Esophagus muscularis mucosa (tissue), 4 donors: ENCODE measurements at regions not wholly inside any gene's neighbourhood (a gene's known extent, or its start where the extent isn't known, plus 50 kb on each side); places are given as distances from the start of the nearest gene placed in this dataset.

ENCODE experiments used
- DNase-seq: peaks from one replicate; pipeline ENCODE4 v3.0.0-alpha.2; 2017; ENCODE audit errors: extremely low spot score
- H3K27ac ChIP-seq, 4 donors: fragments of 200-600 bp; sonication (generic); replicated peaks in 1 of 4; 1 replicate in 3 of 4; 2 replicates in 1 of 4; pipeline ENCODE4 v1.5.1; 2016 to 2019; ENCODE audit warnings: mild to moderate bottlenecking in 1 of 4
- H3K27me3 ChIP-seq, 4 donors: fragments of 200-600 bp; sonication (generic); one replicate each; pipeline versions ENCODE4 v1.5.1 to v1.6.0; 2016 to 2019
- H3K36me3 ChIP-seq, 4 donors: fragments of 200-600 bp; sonication (generic); one replicate each; pipeline ENCODE4 v1.5.1; 2016 to 2019
- H3K4me1 ChIP-seq, 4 donors: fragments of 200-600 bp; sonication (generic); one replicate each; pipeline ENCODE4 v1.5.1; 2016 to 2019
- H3K4me3 ChIP-seq, 4 donors: fragments of 200-600 bp; sonication (generic); 1 replicate in 2 of 4; 2 replicates in 2 of 4; pipeline ENCODE4 v1.5.1; 2016 to 2019; ENCODE audit warnings: mild to moderate bottlenecking in 4 of 4, moderate library complexity in 1 of 4
- H3K9me3 ChIP-seq, 4 donors: fragments of 200-600 bp; sonication (generic); 1 replicate in 3 of 4; 2 replicates in 1 of 4; pipeline ENCODE4 v1.5.1; 2016 to 2019
- CTCF ChIP-seq, 3 experiments: fragments of 200-600 bp in 2 of 3; fragments of 450-650 bp in 1 of 3; sonication (generic) in 2 of 3; IDR thresholded peaks; one replicate each; pipeline ENCODE4 v1.5.1; 2017 to 2019; ENCODE audit warnings: antibody characterized with exemption in 3 of 3, mild to moderate bottlenecking in 2 of 3, moderate library complexity in 1 of 3
- EP300 ChIP-seq: sonication (generic); formaldehyde crosslinking; IDR thresholded peaks from one replicate; pipeline ENCODE4 v1.6.1; 2017; ENCODE audit warnings: antibody characterized with exemption
- POLR2A ChIP-seq: fragments of 450-650 bp; IDR thresholded peaks from one replicate; pipeline ENCODE4 v1.6.1; 2017; ENCODE audit warnings: antibody characterized with exemption, moderate library complexity, mild to moderate bottlenecking, low read depth
- POLR2AphosphoS5 ChIP-seq, 2 donors: sonication (generic); formaldehyde crosslinking; IDR thresholded peaks; one replicate each; pipeline ENCODE4 v1.6.1; 2017; ENCODE audit warnings: antibody characterized with exemption in 2 of 2
- WGBS: methylation state at CpG from one replicate; pipeline ENCODE4 v1.1.5; 2018; 5-methylcytosine and 5-hydroxymethylcytosine counted together
- intact Hi-C: fragments of 100-400 bp; cut with DNase I; formaldehyde crosslinking; loops from one replicate; pipeline ENCODE4 v1.15.1; 2023

DNA sequence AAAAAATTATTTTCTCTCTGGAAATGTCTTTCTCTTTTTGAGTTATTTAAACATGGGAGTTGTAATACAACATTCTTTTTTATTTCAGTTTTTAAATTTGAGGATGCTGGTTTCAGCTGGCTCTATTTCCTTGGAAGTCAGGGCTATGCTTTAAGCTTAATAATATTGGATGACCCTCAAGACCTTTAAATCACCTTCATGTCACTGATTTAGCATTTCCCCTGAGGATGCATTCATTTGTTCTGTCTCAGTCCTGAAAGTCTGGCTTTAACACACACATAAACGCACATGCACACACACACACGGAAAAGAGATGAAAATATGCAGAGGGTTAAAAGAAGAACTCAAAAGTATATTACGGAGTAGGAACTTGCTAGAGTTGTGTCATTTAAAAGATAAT is 260.5 kb downstream of the PTBP2 start:
- no peak for DNase-seq
- WGBS: 85% methylated on average over 3 of the region's 3 CpGs

DNA sequence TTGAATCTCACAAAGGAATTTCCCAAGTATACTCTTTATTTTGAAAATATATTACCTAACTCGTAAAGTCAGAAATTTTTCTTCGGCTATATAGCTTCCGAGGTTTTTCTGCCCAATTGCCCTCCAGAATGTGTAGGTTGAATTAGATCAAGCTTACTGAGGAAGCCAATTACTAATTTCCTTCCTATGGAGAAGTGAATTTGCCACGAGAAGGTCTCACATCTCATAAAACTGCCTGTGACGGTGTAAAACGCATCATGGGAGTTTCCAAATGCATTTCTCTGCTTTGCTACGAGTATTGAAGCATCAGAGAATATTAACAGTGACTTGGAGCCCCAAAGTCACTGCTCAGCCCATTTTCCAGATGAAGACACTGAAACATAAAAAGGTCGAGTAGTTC is 262.3 kb downstream of the PTBP2 start:
- H3K27me3 ChIP-seq: no peaks in the 10 kb centered on the region
- intact Hi-C loops: no loop called here
- TF ChIP-seq POLR2AphosphoS5 (IDR thresholded peaks at IDR 0.05) (no peak), CTCF (IDR thresholded peaks at IDR 0.05) (no peak), EP300 (no peak), POLR2A (no peak)
- no peak overlapping the region for H3K4me3 ChIP-seq
- WGBS: 92% methylated on average over 8 of the region's 8 CpGs
- no peaks in the 10 kb centered on the region for H3K36me3 ChIP-seq
- no peak overlapping the region for H3K27ac ChIP-seq
- no peak for DNase-seq
- H3K4me1 ChIP-seq: no peaks in the 10 kb centered on the region
- no peaks in the 10 kb centered on the region for H3K9me3 ChIP-seq

More for the DNA sequence above, 260.5 kb downstream of the PTBP2 start:
- intact Hi-C loops: no loop called here
- H3K9me3 ChIP-seq: no peaks in the 10 kb centered on the region
- H3K36me3 ChIP-seq: no peaks in the 10 kb centered on the region
- no peak overlapping the region for H3K4me3 ChIP-seq
- H3K27me3 ChIP-seq: no peaks in the 10 kb centered on the region
- H3K27ac ChIP-seq: no peak overlapping the region
- no peaks in the 10 kb centered on the region for H3K4me1 ChIP-seq
- TF ChIP-seq EP300 (no peak), POLR2A (no peak), CTCF (IDR thresholded peaks at IDR 0.05) (no peak), POLR2AphosphoS5 (IDR thresholded peaks at IDR 0.05) (no peak)

GRCh38 chr1:96987186-96987703 is 265.7 kb downstream of the PTBP2 start:
- Histone ChIP-seq H3K27ac (no peak overlapping the region), H3K27me3 (no peaks in the 10 kb centered on the region), H3K4me1 (peaks cover 0 to 7% (median 3%) of the 10 kb centered on the region in 4 donors), H3K36me3 (no peaks in the 10 kb centered on the region), H3K9me3 (no peaks in the 10 kb centered on the region), H3K4me3 (no peak overlapping the region)
- no peak for TF ChIP-seq POLR2A
- no peak for TF ChIP-seq CTCF (IDR thresholded peaks at IDR 0.05)
- no peak for TF ChIP-seq EP300
- TF ChIP-seq POLR2AphosphoS5 (IDR thresholded peaks at IDR 0.05): no peak
- WGBS: 93% methylated on average over 5 of the region's 5 CpGs
- no peak for DNase-seq
- intact Hi-C loops: no loop called here

GRCh38 chr1:96989302-96989701 is 267.7 kb downstream of the PTBP2 start:
- H3K27me3 ChIP-seq: no peaks in the 10 kb centered on the region

More at GRCh38 chr1:96989302-96989701, 267.7 kb downstream of the PTBP2 start:
- peaks cover 0 to 7% (median 3%) of the 10 kb centered on the region in 4 donors for H3K4me1 ChIP-seq
- 97% methylated on average over 2 of the region's 2 CpGs for WGBS
- no peak overlapping the region for H3K4me3 ChIP-seq
- no peak for DNase-seq
- no peaks in the 10 kb centered on the region for H3K9me3 ChIP-seq
- no peak overlapping the region for H3K27ac ChIP-seq
- H3K36me3 ChIP-seq: no peaks in the 10 kb centered on the region
- intact Hi-C loops: no loop called here
- TF ChIP-seq CTCF (IDR thresholded peaks at IDR 0.05): no peak
- no peak for TF ChIP-seq EP300
- TF ChIP-seq POLR2AphosphoS5 (IDR thresholded peaks at IDR 0.05): no peak
- no peak for TF ChIP-seq POLR2A
